ENCODE measurements at regions not wholly inside any gene's neighbourhood (a gene's known extent, or its start where the extent isn't known, plus 50 kb on each side); places are given as distances from the start of the nearest gene placed in this dataset.

GRCh38 chrX:114332766-114333165 is 251.1 kb upstream of the HTR2C start:
- no peak overlapping the region for H2AFZ ChIP-seq (ENCODE audit: low read depth, low read length)
- no peaks in the 10 kb centered on the region for H4K20me1 ChIP-seq (ENCODE audit: insufficient read depth, low read length)
- H3K79me2 ChIP-seq (ENCODE audit: low read length), result no peaks in the 10 kb centered on the region
- H3K9ac ChIP-seq (ENCODE audit: low read length), result no peak overlapping the region
- H3K4me2 ChIP-seq (ENCODE audit: low read length), result no peak overlapping the region
- no peaks in the 10 kb centered on the region for H3K27me3 ChIP-seq (ENCODE audit: low read depth, low read length)
- H3K4me1 ChIP-seq (ENCODE audit: low read length), result no peaks in the 10 kb centered on the region
- no peaks in the 10 kb centered on the region for H3K36me3 ChIP-seq (replicated peaks; ENCODE audit: low read depth, low read length)
- TF ChIP-seq CTCF (IDR thresholded peaks at IDR 0.05; ENCODE audit: low read depth, low read length), result no peak
- TF ChIP-seq EZH2phosphoT487 (IDR thresholded peaks at IDR 0.05; ENCODE audit: low read depth), result no peak
- H3K4me3 ChIP-seq (ENCODE audit: low read length), result no peak overlapping the region
- no peak overlapping the region for H3K27ac ChIP-seq (ENCODE audit: low read length)
- H3K9me3 ChIP-seq (ENCODE audit: insufficient read depth, low read length), result no peaks in the 10 kb centered on the region

DNA sequence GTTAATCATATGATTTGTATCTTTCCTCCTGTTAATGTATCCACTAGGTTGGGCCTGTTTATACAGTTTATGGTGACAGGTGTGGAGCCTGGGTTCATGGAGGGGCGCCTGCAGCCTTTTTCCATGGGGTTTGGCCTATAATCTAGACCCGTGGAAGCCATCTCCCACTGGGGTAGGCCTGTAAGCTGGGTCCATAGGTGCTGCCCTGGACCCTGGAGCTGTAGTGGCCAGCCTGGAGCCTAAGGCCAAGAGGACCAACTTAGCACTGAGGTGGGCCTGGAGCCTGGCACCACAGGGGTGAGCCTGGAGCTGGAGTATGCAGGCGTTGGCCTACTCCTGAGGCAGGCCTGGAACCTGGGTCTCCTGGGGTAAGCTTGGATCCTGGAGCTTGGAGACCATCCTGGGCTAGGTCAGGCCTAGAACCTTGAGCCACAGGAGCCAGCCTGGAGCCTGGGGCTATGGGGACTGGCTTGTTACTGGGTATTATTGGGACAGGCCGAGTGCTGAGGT is 249.4 kb upstream of the HTR2C start:
- no peaks in the 10 kb centered on the region for H3K4me1 ChIP-seq (ENCODE audit: low read length)
- H4K20me1 ChIP-seq (ENCODE audit: insufficient read depth, low read length), result no peaks in the 10 kb centered on the region
- H3K79me2 ChIP-seq (ENCODE audit: low read length), result no peaks in the 10 kb centered on the region
- no peak overlapping the region for H2AFZ ChIP-seq (ENCODE audit: low read depth, low read length)
- H3K36me3 ChIP-seq (replicated peaks; ENCODE audit: low read depth, low read length), result no peaks in the 10 kb centered on the region
- no peak overlapping the region for H3K4me3 ChIP-seq (ENCODE audit: low read length)
- TF ChIP-seq EZH2phosphoT487 (IDR thresholded peaks at IDR 0.05; ENCODE audit: low read depth), result no peak
- no peak for TF ChIP-seq CTCF (IDR thresholded peaks at IDR 0.05; ENCODE audit: low read depth, low read length)
- no peak overlapping the region for H3K4me2 ChIP-seq (ENCODE audit: low read length)
- no peaks in the 10 kb centered on the region for H3K9me3 ChIP-seq (ENCODE audit: insufficient read depth, low read length)
- H3K9ac ChIP-seq (ENCODE audit: low read length), result no peak overlapping the region
- no peaks in the 10 kb centered on the region for H3K27me3 ChIP-seq (ENCODE audit: low read depth, low read length)
- no peak overlapping the region for H3K27ac ChIP-seq (ENCODE audit: low read length)

DNA sequence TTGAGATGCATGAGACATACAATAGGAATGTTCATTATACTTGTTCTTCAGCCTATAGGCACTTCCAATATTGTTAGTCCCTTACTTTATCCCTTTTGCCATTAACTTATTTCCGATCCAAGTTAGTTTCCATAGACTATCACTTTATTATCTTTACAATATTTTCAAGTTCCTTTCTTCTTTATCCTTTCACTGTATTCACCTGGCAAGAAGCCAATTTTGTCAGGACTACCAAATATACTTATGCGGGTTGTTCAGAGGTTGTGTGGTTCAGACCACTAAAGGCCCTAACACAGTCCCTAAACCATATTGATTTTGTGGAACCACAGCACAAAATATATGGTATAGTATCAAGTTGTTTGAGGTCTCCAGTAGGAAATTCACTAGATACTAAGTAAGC is 245.0 kb upstream of the HTR2C start:
- no peaks in the 10 kb centered on the region for H3K4me1 ChIP-seq (ENCODE audit: low read length)
- no peak overlapping the region for H3K27ac ChIP-seq (ENCODE audit: low read length)
- no peak overlapping the region for H3K4me3 ChIP-seq (ENCODE audit: low read length)
- no peak for TF ChIP-seq EZH2phosphoT487 (IDR thresholded peaks at IDR 0.05; ENCODE audit: low read depth)
- no peak overlapping the region for H2AFZ ChIP-seq (ENCODE audit: low read depth, low read length)
- no peak overlapping the region for H3K4me2 ChIP-seq (ENCODE audit: low read length)
- H4K20me1 ChIP-seq (ENCODE audit: insufficient read depth, low read length), result no peaks in the 10 kb centered on the region
- H3K36me3 ChIP-seq (replicated peaks; ENCODE audit: low read depth, low read length), result no peaks in the 10 kb centered on the region
- no peak overlapping the region for H3K9ac ChIP-seq (ENCODE audit: low read length)
- no peaks in the 10 kb centered on the region for H3K27me3 ChIP-seq (ENCODE audit: low read depth, low read length)
- H3K9me3 ChIP-seq (ENCODE audit: insufficient read depth, low read length), result no peaks in the 10 kb centered on the region
- H3K79me2 ChIP-seq (ENCODE audit: low read length), result no peaks in the 10 kb centered on the region

DNA sequence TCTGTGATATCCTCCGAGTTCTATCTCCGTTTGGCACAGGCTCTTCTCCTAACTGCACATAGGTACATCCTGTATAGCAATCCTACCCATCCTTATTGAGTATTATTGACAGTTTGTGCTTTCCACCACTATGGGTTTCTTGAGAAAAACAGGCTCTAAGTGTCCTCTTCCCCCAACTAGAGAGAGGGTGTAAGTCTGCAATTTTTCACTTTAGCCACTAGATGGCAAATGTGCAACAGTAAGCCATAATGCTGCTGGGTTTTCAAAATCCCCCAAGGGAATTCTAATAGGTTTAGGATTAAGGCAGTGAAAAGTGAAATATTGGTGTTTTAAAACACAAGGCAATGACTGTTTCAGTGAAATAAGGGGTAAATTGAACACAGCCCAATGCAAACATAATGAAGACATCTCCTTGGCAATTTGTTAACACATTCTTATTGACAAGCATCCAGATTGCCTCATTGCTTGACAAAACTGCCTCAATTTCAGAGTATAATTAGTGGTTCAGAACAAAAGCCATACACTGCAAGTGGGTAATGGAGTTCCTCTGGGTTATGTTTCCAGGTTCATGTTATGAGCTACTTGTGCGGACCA is 239.0 kb upstream of the HTR2C start:
- Histone ChIP-seq H3K27me3 (ENCODE audit: low read depth, low read length) (no peaks in the 10 kb centered on the region), H3K4me1 (ENCODE audit: low read length) (peaks cover 6% of the 10 kb centered on the region; the same call in 1 of the 2 replicates), H3K4me3 (ENCODE audit: low read length) (no peak overlapping the region), H3K9me3 (ENCODE audit: insufficient read depth, low read length) (no peaks in the 10 kb centered on the region), H3K27ac (ENCODE audit: low read length) (no peak overlapping the region), H3K79me2 (ENCODE audit: low read length) (no peaks in the 10 kb centered on the region), H2AFZ (ENCODE audit: low read depth, low read length) (peak overlapping the region; percentile 65; the same call in 1 of the 2 replicates), H3K9ac (ENCODE audit: low read length) (no peak overlapping the region), H3K4me2 (ENCODE audit: low read length) (peak overlapping the region; percentile 17; the same call in 1 of the 2 replicates), H4K20me1 (ENCODE audit: insufficient read depth, low read length) (no peaks in the 10 kb centered on the region), H3K36me3 (replicated peaks; ENCODE audit: low read depth, low read length) (no peaks in the 10 kb centered on the region)
- peak; percentile 73 for TF ChIP-seq CTCF (IDR thresholded peaks at IDR 0.05; ENCODE audit: low read depth, low read length)
- no peak for TF ChIP-seq EZH2phosphoT487 (IDR thresholded peaks at IDR 0.05; ENCODE audit: low read depth)

All from OCI-LY3 (cell line).